Suprapubic skin (tissue), 4 donors: ENCODE measurements at regions not wholly inside any gene's neighbourhood (a gene's known extent, or its start where the extent isn't known, plus 50 kb on each side); places are given as distances from the start of the nearest gene placed in this dataset.

ENCODE experiments used
- DNase-seq, 2 donors: peaks; one replicate each; pipeline ENCODE4 v3.0.0-alpha.2; 2019; ENCODE audit warnings: low spot score in 2 of 2
- H3K27ac ChIP-seq: fragments of 200-600 bp; sonication (generic); one replicate; pipeline ENCODE4 v1.5.1; 2019
- H3K27me3 ChIP-seq: fragments of 200-600 bp; sonication (generic); one replicate; pipeline ENCODE4 v1.5.1; 2019
- H3K36me3 ChIP-seq: fragments of 200-600 bp; sonication (generic); one replicate; pipeline ENCODE4 v1.5.1; 2019
- H3K4me1 ChIP-seq: fragments of 200-600 bp; sonication (generic); one replicate; pipeline ENCODE4 v1.5.1; 2019
- H3K4me3 ChIP-seq: fragments of 200-600 bp; sonication (generic); one replicate; pipeline ENCODE4 v1.5.1; 2019; ENCODE audit warnings: mild to moderate bottlenecking
- H3K9me3 ChIP-seq: fragments of 200-600 bp; sonication (generic); one replicate; pipeline ENCODE4 v1.5.1; 2019
- CTCF ChIP-seq, 2 donors: fragments of 200-600 bp in 1 of 2; fragments of 450-650 bp in 1 of 2; sonication (generic) in 1 of 2; IDR thresholded peaks; one replicate each; pipeline ENCODE4 v1.5.1; 2016 to 2019; ENCODE audit warnings: antibody characterized with exemption in 2 of 2, mild to moderate bottlenecking in 1 of 2, moderate library complexity in 1 of 2
- EP300 ChIP-seq: sonication (generic); formaldehyde crosslinking; IDR thresholded peaks from one replicate; pipeline ENCODE4 v1.6.1; 2017; ENCODE audit warnings: antibody characterized with exemption
- POLR2A ChIP-seq, 2 donors: fragments of 450-650 bp; IDR thresholded peaks; one replicate each; pipeline ENCODE4 v1.6.1; 2017; ENCODE audit warnings: antibody characterized with exemption in 2 of 2, mild to moderate bottlenecking in 2 of 2, moderate library complexity in 2 of 2
- POLR2AphosphoS5 ChIP-seq, 3 donors: sonication (generic); formaldehyde crosslinking; IDR thresholded peaks; one replicate each; pipeline ENCODE4 v1.6.1; 2017; ENCODE audit warnings: antibody characterized with exemption in 3 of 3
- WGBS: methylation state at CpG from one replicate; pipeline ENCODE4 v1.1.5; 2018; 5-methylcytosine and 5-hydroxymethylcytosine counted together

DNA sequence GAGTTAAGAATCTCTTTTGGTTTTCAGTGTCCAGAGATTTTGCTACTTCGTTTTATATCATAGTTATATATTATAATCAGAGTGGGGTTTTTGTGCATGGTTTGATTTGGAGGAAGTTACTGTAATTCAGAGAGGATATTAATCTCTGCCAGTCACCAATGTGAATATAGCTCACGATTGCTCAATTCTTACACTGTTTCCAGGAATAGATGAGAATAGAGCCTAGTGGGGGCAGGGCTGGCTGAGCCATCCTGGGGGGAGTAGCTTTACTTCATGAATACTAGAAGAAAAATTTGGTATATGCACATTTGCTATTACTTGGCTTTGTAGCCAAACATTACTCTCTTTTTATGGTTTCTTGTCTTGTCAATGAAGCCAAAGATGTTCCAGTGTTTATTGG is 60.9 kb upstream of the TRPC3 start:
- no peaks in the 10 kb centered on the region for H3K36me3 ChIP-seq
- H3K27ac ChIP-seq: no peak overlapping the region
- 37% methylated on average over 2 of the region's 2 CpGs for WGBS
- no peak overlapping the region for H3K4me3 ChIP-seq
- no peaks in the 10 kb centered on the region for H3K9me3 ChIP-seq
- no peaks in the 10 kb centered on the region for H3K27me3 ChIP-seq
- H3K4me1 ChIP-seq: no peaks in the 10 kb centered on the region
- TF ChIP-seq CTCF (IDR thresholded peaks at IDR 0.05): no peak
- no peak for TF ChIP-seq EP300
- no peak for TF ChIP-seq POLR2A (IDR thresholded peaks at IDR 0.05)
- no peak for DNase-seq

GRCh38 chr4:122010610-122011009 is 58.8 kb upstream of the TRPC3 start:
- H3K36me3 ChIP-seq: no peaks in the 10 kb centered on the region
- H3K9me3 ChIP-seq: no peaks in the 10 kb centered on the region
- H3K4me1 ChIP-seq: no peaks in the 10 kb centered on the region
- TF ChIP-seq CTCF (IDR thresholded peaks at IDR 0.05) (no peak), POLR2AphosphoS5 (IDR thresholded peaks at IDR 0.05) (no peak), EP300 (no peak), POLR2A (IDR thresholded peaks at IDR 0.05) (no peak)
- no peaks in the 10 kb centered on the region for H3K27me3 ChIP-seq
- H3K4me3 ChIP-seq: no peak overlapping the region
- H3K27ac ChIP-seq: no peak overlapping the region
- no peak for DNase-seq
- WGBS: 48% methylated on average over 3 of the region's 3 CpGs

DNA sequence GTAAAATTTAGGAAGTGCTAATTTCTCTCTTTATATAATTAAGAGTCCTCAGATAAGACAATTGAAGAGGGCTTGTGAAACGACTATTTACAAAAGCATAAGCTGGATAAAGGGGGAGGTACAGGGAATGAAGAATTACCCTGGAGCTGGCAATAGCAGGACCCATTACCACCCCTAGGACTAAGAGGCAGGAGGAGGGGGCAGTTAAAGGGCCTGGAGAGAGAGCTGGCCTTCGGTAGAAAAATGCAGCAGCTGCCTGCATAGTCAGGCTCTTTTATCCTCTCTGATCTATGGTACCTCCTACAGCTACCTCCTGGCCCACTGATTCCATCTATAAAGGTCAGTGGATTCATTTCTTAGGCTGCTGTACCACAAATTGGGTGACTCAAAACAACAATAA is 57.7 kb upstream of the TRPC3 start:
- Histone ChIP-seq H3K36me3 (no peaks in the 10 kb centered on the region), H3K9me3 (no peaks in the 10 kb centered on the region), H3K27ac (no peak overlapping the region), H3K27me3 (no peaks in the 10 kb centered on the region), H3K4me3 (no peak overlapping the region), H3K4me1 (no peaks in the 10 kb centered on the region)
- TF ChIP-seq POLR2AphosphoS5 (IDR thresholded peaks at IDR 0.05): no peak
- WGBS: 33% methylated on average over 2 of the region's 2 CpGs
- no peak for DNase-seq

- TF ChIP-seq POLR2A (IDR thresholded peaks at IDR 0.05) (no peak), POLR2AphosphoS5 (IDR thresholded peaks at IDR 0.05) (no peak), CTCF (IDR thresholded peaks at IDR 0.05) (no peak), EP300 (no peak)
- H3K27ac ChIP-seq: no peak overlapping the region
- no peaks in the 10 kb centered on the region for H3K36me3 ChIP-seq
- H3K27me3 ChIP-seq: no peaks in the 10 kb centered on the region
- no peak overlapping the region for H3K4me3 ChIP-seq
- WGBS: 41% methylated on average over 1 of the region's 1 CpG
- no peak for DNase-seq
- H3K4me1 ChIP-seq: no peaks in the 10 kb centered on the region
- no peaks in the 10 kb centered on the region for H3K9me3 ChIP-seq
These were observed 55.2 kb upstream of the TRPC3 start for GRCh38 chr4:122007016-122007415.

DNA sequence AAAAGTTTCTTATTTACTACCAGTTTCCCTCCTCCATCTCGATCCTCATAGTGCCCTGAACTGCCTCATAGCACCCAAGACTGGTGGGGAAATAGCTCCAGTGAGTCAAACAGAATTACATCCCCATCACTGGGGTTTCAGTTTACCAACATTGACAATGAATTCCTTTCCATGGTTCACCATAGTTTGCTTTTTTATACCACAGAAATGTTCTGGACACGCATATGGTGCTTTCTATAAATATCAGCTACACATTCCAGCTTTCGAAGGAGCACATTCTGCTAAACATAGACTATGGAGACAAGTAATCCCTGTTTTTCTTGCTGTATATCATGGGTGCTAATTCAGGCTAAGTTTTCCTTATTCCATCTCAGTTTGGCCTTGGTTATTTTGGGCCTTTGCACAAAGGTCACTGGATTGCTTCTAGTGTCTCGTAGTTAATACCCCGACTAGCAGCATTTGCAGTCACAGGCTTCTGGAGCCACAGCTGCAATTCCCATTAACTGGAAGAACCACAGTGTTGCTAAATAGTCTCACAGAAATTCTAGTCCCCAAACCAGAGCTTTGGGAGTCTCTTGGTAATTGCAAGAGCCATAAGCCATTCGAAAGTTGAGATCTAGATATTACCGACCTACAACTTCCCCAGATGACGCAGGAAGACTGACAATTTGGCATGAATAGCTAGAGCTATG is 53.4 kb upstream of the TRPC3 start:
- H3K27ac ChIP-seq: no peak overlapping the region
- WGBS: 82% methylated on average over 8 of the region's 8 CpGs
- TF ChIP-seq POLR2A (IDR thresholded peaks at IDR 0.05) (no peak), EP300 (no peak), POLR2AphosphoS5 (IDR thresholded peaks at IDR 0.05) (no peak), CTCF (IDR thresholded peaks at IDR 0.05) (no peak)

GRCh38 chr4:122003335-122003734 is 51.5 kb upstream of the TRPC3 start:
- Histone ChIP-seq H3K27me3 (no peaks in the 10 kb centered on the region), H3K4me1 (no peaks in the 10 kb centered on the region), H3K36me3 (no peaks in the 10 kb centered on the region), H3K9me3 (no peaks in the 10 kb centered on the region), H3K4me3 (no peak overlapping the region), H3K27ac (no peak overlapping the region)
- 85% methylated on average over 7 of the region's 7 CpGs for WGBS
- no peak for TF ChIP-seq POLR2AphosphoS5 (IDR thresholded peaks at IDR 0.05)
- no peak for TF ChIP-seq EP300
- no peak for TF ChIP-seq POLR2A (IDR thresholded peaks at IDR 0.05)
- TF ChIP-seq CTCF (IDR thresholded peaks at IDR 0.05): peak in 1 of 2 donors; percentile 20
- DNase-seq: no peak

More for the DNA sequence above, 53.4 kb upstream of the TRPC3 start:
- no peaks in the 10 kb centered on the region for H3K36me3 ChIP-seq
- DNase-seq: no peak
- H3K9me3 ChIP-seq: no peaks in the 10 kb centered on the region
- no peak overlapping the region for H3K4me3 ChIP-seq
- no peaks in the 10 kb centered on the region for H3K27me3 ChIP-seq
- H3K4me1 ChIP-seq: no peaks in the 10 kb centered on the region
